Tibial nerve (tissue), 4 donors: ENCODE measurements at regions not wholly inside any gene's neighbourhood (a gene's known extent, or its start where the extent isn't known, plus 50 kb on each side); places are given as distances from the start of the nearest gene placed in this dataset.

Experiments
- CTCF ChIP-seq, 5 experiments: fragments of 200-600 bp in 3 of 5; fragments of 450-650 bp in 2 of 5; sonication (generic) in 3 of 5; IDR thresholded peaks; one replicate each; pipeline ENCODE4 v1.5.1; 2016 to 2019; ENCODE audit warnings: antibody characterized with exemption in 5 of 5, mild to moderate bottlenecking in 3 of 5, moderate library complexity in 2 of 5
- EP300 ChIP-seq, 2 donors: sonication (generic); formaldehyde crosslinking; IDR thresholded peaks; one replicate each; pipeline ENCODE4 v1.6.1; 2017; ENCODE audit warnings: antibody characterized with exemption in 2 of 2, mild to moderate bottlenecking in 1 of 2
- POLR2A ChIP-seq, 2 donors: fragments of 450-650 bp; IDR thresholded peaks; one replicate each; pipeline ENCODE4 v1.6.1; 2017; ENCODE audit warnings: antibody characterized with exemption in 2 of 2, mild to moderate bottlenecking in 2 of 2, moderate library complexity in 2 of 2

DNA sequence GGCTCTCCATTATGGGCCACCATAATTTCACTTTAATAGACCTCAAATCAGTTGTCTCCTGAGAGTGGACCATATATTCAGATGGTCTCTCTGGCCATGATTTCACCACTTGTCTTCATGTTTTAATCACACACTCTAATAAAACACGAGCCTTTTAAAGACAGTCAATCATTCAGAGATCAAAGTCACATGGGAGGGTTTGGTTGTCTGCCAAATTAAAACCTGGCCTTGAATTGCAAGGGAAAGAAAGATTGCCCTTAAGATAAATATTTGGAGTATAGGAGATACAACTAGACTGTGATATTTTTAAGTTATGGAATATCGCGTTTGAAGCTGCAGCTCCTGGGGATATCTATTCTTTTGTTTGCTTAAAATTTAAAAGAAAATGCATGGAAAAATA lies 377.8 kb upstream of the DDX18 start:
- no peak for TF ChIP-seq CTCF (IDR thresholded peaks at IDR 0.05)
- no peak for TF ChIP-seq POLR2A (IDR thresholded peaks at IDR 0.05)
- no peak for TF ChIP-seq EP300 (IDR thresholded peaks at IDR 0.05)
